Activated CD8-positive, alpha-beta T cell treated with anti-CD3 and anti-CD28 coated beads for 36 hours (primary cell): ENCODE measurements at regions not wholly inside any gene's neighbourhood (a gene's known extent, or its start where the extent isn't known, plus 50 kb on each side); places are given as distances from the start of the nearest gene placed in this dataset.
"Not testable (repeated sequence)": the region's sequence is repeated elsewhere in the genome, so short reads cannot be mapped to it uniquely, and the experiment has no call there.

Experiments used
- ATAC-seq: fragments of 200-7000 bp; cut with Tn5 transposase; one replicate; pipeline ENCODE4 v1.10.0; 2021; ENCODE audit warnings: mild to moderate bottlenecking, moderate library complexity
- CTCF ChIA-PET: fragments of 350-600 bp; sonication (Branson Sonifier 250); formaldehyde crosslinking; loops from one replicate; lab custom pipeline; 2021; ENCODE audit warnings: antibody characterized with exemption; lab: Charles Lee
- POLR2A ChIA-PET: fragments of 350-600 bp; sonication (Branson Sonifier 250); formaldehyde crosslinking; loops from one replicate; lab custom pipeline; 2021; ENCODE audit warnings: antibody characterized with exemption; lab: Charles Lee
- DNase-seq: peaks from one replicate; pipeline ENCODE4 v3.0.0-alpha.2; 2020
- H3K27ac Mint-ChIP-seq: one replicate; pipeline ENCODE4 v1.8.0; 2021; ENCODE audit warnings: mild to moderate bottlenecking, mixed read lengths
- H3K27me3 Mint-ChIP-seq: one replicate; pipeline ENCODE4 v1.8.0; 2021; ENCODE audit warnings: mixed read lengths
- H3K36me3 Mint-ChIP-seq: one replicate; pipeline ENCODE4 v1.8.0; 2021; ENCODE audit warnings: low read depth, mixed read lengths
- H3K4me1 Mint-ChIP-seq: one replicate; pipeline ENCODE4 v1.8.0; 2021; ENCODE audit warnings: low read depth, mixed read lengths
- H3K4me3 Mint-ChIP-seq: one replicate; pipeline ENCODE4 v1.8.0; 2021; ENCODE audit warnings: mild to moderate bottlenecking, moderate library complexity, mixed read lengths
- H3K9me3 Mint-ChIP-seq: one replicate; pipeline ENCODE4 v1.8.0; 2021; ENCODE audit warnings: mixed read lengths
- intact Hi-C: fragments of 100-400 bp; cut with micrococcal nuclease; formaldehyde crosslinking; loops from one replicate; pipeline ENCODE4 v1.10.0; 2022
- TF ChIP-seq, protein P1 (sequence below): fragments of 200-600 bp; IDR thresholded peaks from one replicate; pipeline ENCODE4 v1.8.0; 2022; ENCODE audit warnings: antibody characterized with exemption, mild to moderate bottlenecking

DNA sequence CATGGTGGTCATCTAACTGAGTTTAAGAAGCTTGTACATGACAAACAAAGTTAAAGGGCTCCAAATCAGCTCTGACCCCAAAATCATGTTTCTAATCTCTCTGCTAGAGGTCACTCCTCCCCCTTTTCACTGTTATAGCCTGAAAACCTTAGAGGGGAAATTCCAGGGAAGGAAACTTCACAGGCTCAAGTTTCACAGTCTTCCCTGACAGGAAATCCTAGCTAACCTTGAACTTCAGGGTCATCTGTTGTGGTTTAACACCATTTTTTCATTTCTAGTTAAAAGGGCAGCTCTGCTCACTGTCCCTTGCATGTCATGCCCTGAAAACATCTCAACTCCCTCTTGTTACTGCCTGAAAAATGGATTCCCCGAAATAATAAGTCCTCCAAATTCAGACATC lies 104.4 kb upstream of the BMP2 start:
- intact Hi-C loops, result no loop called here
- ATAC-seq (no peak), DNase-seq (no peak)
- ChIA-PET POLR2A (no interaction called here), CTCF (no interaction called here)
- Mint-ChIP-seq H3K36me3 (no peaks in the 10 kb centered on the region), H3K4me1 (no peaks in the 10 kb centered on the region), H3K27ac (no peak overlapping the region), H3K9me3 (peaks cover 2% of the 10 kb centered on the region), H3K27me3 (no peaks in the 10 kb centered on the region), H3K4me3 (no peak overlapping the region)
- TF ChIP-seq, protein P1, sequence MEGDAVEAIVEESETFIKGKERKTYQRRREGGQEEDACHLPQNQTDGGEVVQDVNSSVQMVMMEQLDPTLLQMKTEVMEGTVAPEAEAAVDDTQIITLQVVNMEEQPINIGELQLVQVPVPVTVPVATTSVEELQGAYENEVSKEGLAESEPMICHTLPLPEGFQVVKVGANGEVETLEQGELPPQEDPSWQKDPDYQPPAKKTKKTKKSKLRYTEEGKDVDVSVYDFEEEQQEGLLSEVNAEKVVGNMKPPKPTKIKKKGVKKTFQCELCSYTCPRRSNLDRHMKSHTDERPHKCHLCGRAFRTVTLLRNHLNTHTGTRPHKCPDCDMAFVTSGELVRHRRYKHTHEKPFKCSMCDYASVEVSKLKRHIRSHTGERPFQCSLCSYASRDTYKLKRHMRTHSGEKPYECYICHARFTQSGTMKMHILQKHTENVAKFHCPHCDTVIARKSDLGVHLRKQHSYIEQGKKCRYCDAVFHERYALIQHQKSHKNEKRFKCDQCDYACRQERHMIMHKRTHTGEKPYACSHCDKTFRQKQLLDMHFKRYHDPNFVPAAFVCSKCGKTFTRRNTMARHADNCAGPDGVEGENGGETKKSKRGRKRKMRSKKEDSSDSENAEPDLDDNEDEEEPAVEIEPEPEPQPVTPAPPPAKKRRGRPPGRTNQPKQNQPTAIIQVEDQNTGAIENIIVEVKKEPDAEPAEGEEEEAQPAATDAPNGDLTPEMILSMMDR, result no peak

DNA sequence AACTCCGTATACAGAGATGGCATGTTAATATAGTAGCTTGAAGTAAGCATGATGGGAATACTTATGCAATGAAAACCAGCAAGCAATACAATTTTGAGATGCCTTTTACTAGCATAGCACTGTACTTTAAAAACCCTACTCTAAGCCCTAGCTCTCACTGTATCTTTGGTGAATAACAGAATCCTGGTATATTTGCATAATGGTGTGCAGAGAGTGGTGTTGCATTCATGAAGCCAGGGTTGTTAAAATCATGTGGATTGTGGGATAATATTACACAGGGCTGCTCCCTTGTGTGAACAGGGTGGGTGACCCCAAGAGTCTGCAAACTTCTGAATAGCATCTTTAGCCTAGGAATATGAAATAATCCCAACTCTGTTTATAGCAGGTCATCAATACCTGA lies 105.2 kb upstream of the BMP2 start:
- no peak for ATAC-seq
- ChIA-PET POLR2A (no interaction called here), CTCF (no interaction called here)
- intact Hi-C loops, result no loop called here
- Mint-ChIP-seq H3K4me3 (no peak overlapping the region), H3K36me3 (no peaks in the 10 kb centered on the region), H3K9me3 (peaks cover 2% of the 10 kb centered on the region), H3K27me3 (no peaks in the 10 kb centered on the region), H3K4me1 (no peaks in the 10 kb centered on the region), H3K27ac (no peak overlapping the region)
- TF ChIP-seq, protein P1, result no peak
- no peak for DNase-seq

DNA sequence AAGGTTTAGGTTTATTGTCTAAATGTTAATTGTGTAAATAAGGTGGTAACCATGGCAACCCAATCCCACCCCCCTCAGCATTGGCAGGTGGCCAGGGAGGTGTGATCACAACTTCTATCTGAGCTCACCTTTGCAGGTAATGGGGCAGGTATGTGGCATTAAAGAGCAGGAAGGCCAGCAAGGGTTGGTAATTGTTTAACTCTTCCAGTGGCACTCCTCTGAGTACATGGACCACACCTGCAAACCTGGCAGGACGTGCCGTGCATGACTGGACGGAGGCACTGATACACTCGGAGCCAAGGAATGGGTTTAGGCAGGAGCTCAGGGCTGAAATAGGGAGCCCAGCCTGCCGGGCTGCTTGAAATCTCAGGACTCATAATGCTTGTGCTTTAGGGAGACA lies 107.0 kb upstream of the BMP2 start:
- Mint-ChIP-seq H3K27me3 (no peaks in the 10 kb centered on the region), H3K4me3 (no peak overlapping the region), H3K36me3 (no peaks in the 10 kb centered on the region), H3K27ac (no peak overlapping the region), H3K9me3 (peaks cover 2% of the 10 kb centered on the region), H3K4me1 (no peaks in the 10 kb centered on the region)
- ChIA-PET POLR2A (no interaction called here), CTCF (no interaction called here)
- TF ChIP-seq, protein P1, result no peak
- ATAC-seq (no peak), DNase-seq (no peak)
- intact Hi-C loops, result no loop called here

DNA sequence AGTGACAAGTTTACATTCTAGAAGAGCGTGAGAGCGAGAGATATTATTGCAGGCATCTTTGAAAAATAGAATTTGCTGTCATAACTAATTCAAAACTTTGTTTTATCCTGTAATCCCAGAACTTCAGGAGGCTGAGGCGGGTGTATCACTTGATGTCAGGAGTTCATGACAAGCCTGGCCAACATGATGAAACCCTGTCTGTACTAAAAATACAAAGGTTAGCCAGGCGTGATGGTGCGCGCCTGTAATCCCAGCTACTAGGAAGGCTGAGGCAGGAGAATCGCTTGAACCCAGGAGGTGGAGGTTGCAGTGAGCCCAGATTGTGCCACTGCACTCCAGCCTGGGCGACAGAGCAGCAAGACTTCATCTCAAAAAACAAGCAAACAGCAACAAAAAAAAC lies 108.6 kb upstream of the BMP2 start:
- DNase-seq, CTCF ChIA-PET, H3K4me1 Mint-ChIP-seq, POLR2A ChIA-PET, H3K36me3 Mint-ChIP-seq, H3K9me3 Mint-ChIP-seq, ATAC-seq, H3K27ac Mint-ChIP-seq, H3K27me3 Mint-ChIP-seq, H3K4me3 Mint-ChIP-seq: not testable (repeated sequence)
- intact Hi-C loops, result loop anchor here (5.0 kb wide), 1 partner anchor 48 kb away; no protein-coding TSS in a partner anchor

DNA sequence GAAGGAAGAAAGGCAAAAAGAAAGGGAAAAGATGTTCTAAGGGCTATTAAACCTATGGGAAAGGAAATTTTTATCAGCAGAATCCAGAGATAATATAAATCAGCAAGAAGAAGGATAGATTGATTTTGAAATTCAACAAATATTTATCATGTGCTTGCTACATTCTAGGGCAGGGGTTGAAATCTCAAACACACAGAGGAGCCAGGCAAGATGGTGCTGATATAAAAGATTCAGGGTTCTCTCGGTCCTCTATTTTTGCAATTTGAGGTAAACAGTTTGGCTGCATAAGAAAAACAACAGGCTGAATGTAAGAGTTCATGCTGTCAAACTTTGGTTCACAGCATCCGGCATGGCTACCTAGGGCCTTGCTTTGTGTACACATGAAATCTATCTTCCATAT lies 109.6 kb upstream of the BMP2 start:
- intact Hi-C loops, result loop anchor here (5.0 kb wide), 1 partner anchor 49 kb away; no protein-coding TSS in a partner anchor
- no peaks in the 10 kb centered on the region for H3K36me3 Mint-ChIP-seq
- no peak overlapping the region for H3K4me3 Mint-ChIP-seq
- ATAC-seq, result no peak
- ChIA-PET CTCF (no interaction called here), POLR2A (no interaction called here)
- H3K27ac Mint-ChIP-seq, result no peak overlapping the region
- no peaks in the 10 kb centered on the region for H3K9me3 Mint-ChIP-seq
- no peaks in the 10 kb centered on the region for H3K27me3 Mint-ChIP-seq
- no peaks in the 10 kb centered on the region for H3K4me1 Mint-ChIP-seq
- no peak for DNase-seq
- TF ChIP-seq, protein P1, result no peak

DNA sequence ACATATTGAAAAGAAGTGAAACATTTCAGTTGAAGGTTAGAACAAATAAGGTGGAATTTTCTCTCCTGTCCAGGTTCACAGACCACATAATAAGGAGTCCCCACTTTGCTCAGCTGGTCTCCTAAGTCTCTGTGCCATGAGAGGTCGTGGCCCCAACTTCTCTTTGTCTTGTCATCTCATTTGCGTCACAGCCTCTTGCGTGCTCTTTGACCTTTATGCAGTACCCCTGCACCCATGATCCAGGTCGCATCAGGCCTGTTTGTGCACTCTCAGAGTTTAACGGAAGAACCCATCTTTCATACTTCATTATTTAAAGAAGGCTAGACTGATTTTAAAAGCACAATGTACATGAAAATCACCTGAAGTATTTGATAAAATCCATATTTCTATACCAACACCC lies 110.4 kb upstream of the BMP2 start:
- H3K4me3 Mint-ChIP-seq, result no peak overlapping the region
- intact Hi-C loops, result loop anchor here (5.0 kb wide), 1 partner anchor 50 kb away; no protein-coding TSS in a partner anchor
- H3K4me1 Mint-ChIP-seq, result no peaks in the 10 kb centered on the region
- no peaks in the 10 kb centered on the region for H3K9me3 Mint-ChIP-seq
- TF ChIP-seq, protein P1, result no peak
- H3K27me3 Mint-ChIP-seq, result no peaks in the 10 kb centered on the region
- ChIA-PET CTCF (no interaction called here), POLR2A (no interaction called here)
- ATAC-seq (no peak), DNase-seq (no peak)
- no peak overlapping the region for H3K27ac Mint-ChIP-seq
- no peaks in the 10 kb centered on the region for H3K36me3 Mint-ChIP-seq
